ENCODE measurements at regions not wholly inside any gene's neighbourhood (a gene's known extent, or its start where the extent isn't known, plus 50 kb on each side); places are given as distances from the start of the nearest gene placed in this dataset.

DNA sequence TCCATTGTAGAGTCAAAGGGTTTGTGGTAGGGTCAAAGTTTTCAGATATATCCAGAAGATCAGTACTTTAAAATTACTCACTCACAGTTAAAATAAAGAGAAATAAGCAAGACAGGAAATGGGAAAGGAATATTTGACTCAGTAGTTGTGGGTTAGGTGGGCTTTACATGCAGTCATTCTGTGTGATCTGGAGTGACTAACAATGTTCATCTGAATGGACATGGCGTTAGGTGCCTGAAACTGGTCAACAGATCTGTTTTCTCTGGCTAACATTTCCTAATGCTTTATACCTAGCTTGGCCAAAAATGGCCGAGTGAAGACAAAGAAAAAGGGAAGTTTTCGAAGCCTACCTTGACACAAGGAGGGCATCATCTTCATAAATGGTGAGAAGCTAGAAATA, 133.4 kb upstream of the SATB1 start:
- Histone ChIP-seq H3K27ac (ENCODE audit: low read depth, low read length) (no peak overlapping the region), H2BK120ac (replicated peaks; ENCODE audit: low read depth, low read length) (no peak overlapping the region), H3K18ac (ENCODE audit: extremely low read depth, low read length) (no peak overlapping the region), H4K20me1 (replicated peaks in 1 of 2; ENCODE audit: control insufficient read depth in 1 of 2, insufficient read depth in 2 of 2, low read length in 2 of 2) (no peaks in the 10 kb centered on the region), H4K5ac (ENCODE audit: insufficient read length, low read depth, low read length) (no peak overlapping the region), H2AK5ac (ENCODE audit: low read depth, low read length) (no peak overlapping the region), H2BK5ac (ENCODE audit: low read depth, low read length) (no peak overlapping the region), H2BK20ac (ENCODE audit: low read length) (no peak overlapping the region), H3K9me3 (ENCODE audit: insufficient read depth in 2 of 2, low read depth in 1 of 2, low read length in 1 of 2) (no peaks in the 10 kb centered on the region), H2BK12ac (ENCODE audit: low read depth, low read length) (no peak overlapping the region), H3K14ac (ENCODE audit: insufficient read length) (no peak overlapping the region), H2BK15ac (ENCODE audit: low read length) (no peak overlapping the region), H3K27me3 (replicated peaks in 1 of 4; ENCODE audit: control insufficient read depth in 3 of 4, extremely low read depth in 1 of 4, insufficient read depth in 3 of 4, low read length in 3 of 4) (no peaks in the 10 kb centered on the region; a peak in 1 of 7 replicates), H3K36me3 (ENCODE audit: control insufficient read depth in 2 of 4, insufficient read depth in 4 of 4, low read length in 3 of 4) (no peaks in the 10 kb centered on the region), H3K79me2 (ENCODE audit: control insufficient read depth in 1 of 2, insufficient read depth in 2 of 2, low read length in 2 of 2) (no peaks in the 10 kb centered on the region), H3K4me2 (ENCODE audit: insufficient read depth in 1 of 2, low read depth in 2 of 2, low read length in 2 of 2) (no peak overlapping the region), H2AFZ (ENCODE audit: low read length) (no peak overlapping the region), H3K4ac (replicated peaks; ENCODE audit: insufficient read length, low read depth, low read length) (no peak overlapping the region), H3K23ac (ENCODE audit: insufficient read length) (no peak overlapping the region), H3K23me2 (ENCODE audit: low read depth, low read length) (no peaks in the 10 kb centered on the region), H3K79me1 (ENCODE audit: low read depth, low read length) (no peaks in the 10 kb centered on the region), H3K4me3 (ENCODE audit: extremely low read depth in 1 of 4, insufficient read depth in 2 of 4, low read depth in 3 of 4, low read length in 4 of 4) (no peak overlapping the region), H3K56ac (replicated peaks; ENCODE audit: insufficient read length, low read depth, low read length) (no peak overlapping the region), H4K8ac (ENCODE audit: extremely low read depth, insufficient read depth, low read length) (no peak overlapping the region), H4K91ac (replicated peaks; ENCODE audit: insufficient read length, low read length) (no peak overlapping the region), H3K4me1 (replicated peaks in 1 of 4; ENCODE audit: control insufficient read depth in 3 of 4, insufficient read depth in 4 of 4, low read length in 3 of 4) (peaks cover 0 to 5% (median 0%) of the 10 kb centered on the region in 4 experiments; a peak in 1 of 7 replicates), H3K9ac (replicated peaks in 1 of 4; ENCODE audit: extremely low read depth in 1 of 4, low read depth in 3 of 4, low read length in 3 of 4) (no peak overlapping the region)
- no peak for TF ChIP-seq SRF (IDR thresholded peaks at IDR 0.05; ENCODE audit: low read depth, low read length)
- TF ChIP-seq RXRA (IDR thresholded peaks at IDR 0.05; ENCODE audit: insufficient read depth, low read depth, low read length), result no peak
- TF ChIP-seq TAF7 (optimal IDR thresholded peaks at IDR 0.05; ENCODE audit: borderline replicate concordance, low read depth, low read length), result no peak
- TF ChIP-seq SP1 (IDR thresholded peaks at IDR 0.05; ENCODE audit: low read depth, low read length), result no peak
- no peak for TF ChIP-seq POU5F1 (IDR thresholded peaks at IDR 0.05; ENCODE audit: low read depth, low read length)
- no peak for TF ChIP-seq NRF1 (IDR thresholded peaks at IDR 0.05; ENCODE audit: low read depth, low read length)
- TF ChIP-seq TAF1 (IDR thresholded peaks at IDR 0.05; ENCODE audit: low read depth, low read length), result no peak
- TF ChIP-seq CBX8 (IDR thresholded peaks at IDR 0.05; ENCODE audit: borderline replicate concordance, low read depth, low read length), result no peak
- no peak for TF ChIP-seq TCF12 (IDR thresholded peaks at IDR 0.05; ENCODE audit: low read depth, low read length)
- no peak for TF ChIP-seq CBX5 (IDR thresholded peaks at IDR 0.05; ENCODE audit: low read depth, low read length)
- no peak for TF ChIP-seq RFX5 (IDR thresholded peaks at IDR 0.05; ENCODE audit: borderline replicate concordance, low read depth, low read length)
- TF ChIP-seq SP2 (IDR thresholded peaks at IDR 0.05; ENCODE audit: low read length), result no peak
- TF ChIP-seq SUZ12 (IDR thresholded peaks at IDR 0.05; ENCODE audit: low read length), result no peak
- 78% methylated on average over 3 of the region's 3 CpGs; no CpG with 5 or more reads in 1 of the 2 experiments for WGBS, 2 experiments (ENCODE audit: extremely low coverage in 1 of 2, insufficient coverage in 1 of 2, insufficient read length in 1 of 2, insufficient replicate concordance in 2 of 2, low coverage in 1 of 2, low lambda C conversion rate in 2 of 2, missing lambda C conversion rate in 1 of 2)
- ChIA-PET CTCF (ENCODE audit: partially characterized antibody) (interaction anchor here (0.5 to 5.1 kb wide), 27 partner anchors 12 to 663 kb away, joined by 3 to 42 read pairs (median 4); no protein-coding TSS in a partner anchor), POLR2A (ENCODE audit: partially characterized antibody) (no interaction called here)
- FAIRE-seq (no peak), DNase-seq (ENCODE audit: low read depth in 1 of 2, low spot score in 2 of 2) (no peak)

Measured in H1 (cell line).